ENCODE measurements at regions not wholly inside any gene's neighbourhood (a gene's known extent, or its start where the extent isn't known, plus 50 kb on each side); places are given as distances from the start of the nearest gene placed in this dataset.

- TF ChIP-seq ZBTB33 (IDR thresholded peaks at IDR 0.05; ENCODE audit: extremely low read depth, insufficient replicate concordance, low read length) (no peak), SP1 (IDR thresholded peaks at IDR 0.05; ENCODE audit: low read depth) (peak; percentile 93)
Observed at GRCh38 chr7:25862261-25863004, 289.6 kb upstream of the NFE2L3 start (continued).

- BruUV-seq (replicated peaks), result no TSS peak
- H2AFZ ChIP-seq (ENCODE audit: low read depth, low read length, poor library complexity, severe bottlenecking), result no peak overlapping the region
- H3K4me1 ChIP-seq (ENCODE audit: control insufficient read depth in 1 of 2, insufficient read depth in 2 of 2, low read length in 2 of 2), result peaks cover 0 to 6% of the 10 kb centered on the region in 2 experiments; a peak in 2 of 4 replicates
- H3K4me3 ChIP-seq (replicated peaks in 1 of 2; ENCODE audit: low read depth in 1 of 2, low read length in 2 of 2), result no peak overlapping the region
- DNase-seq (ENCODE audit: low read depth, low spot score) (no peak), ATAC-seq (no peak)
- H4K20me1 ChIP-seq (ENCODE audit: insufficient read depth), result no peaks in the 10 kb centered on the region; the same call in 1 of the 2 replicates
- intact Hi-C loops (cut with micrococcal nuclease), result loop anchor here (5.0 to 10.0 kb wide), 2 partner anchors 881 to 1302 kb away; partner anchors contain the start of genes HOXA9 and OSBPL3
- no peaks in the 10 kb centered on the region for H3K79me2 ChIP-seq (ENCODE audit: insufficient read depth, low read length)
- H3K9me2 ChIP-seq (ENCODE audit: insufficient read depth), result no peaks in the 10 kb centered on the region
- no peaks in the 10 kb centered on the region for H3K9me3 ChIP-seq (ENCODE audit: control insufficient read depth in 1 of 2, insufficient read depth in 1 of 2, low read depth in 1 of 2, low read length in 2 of 2)
- peak overlapping the region; percentile 11; the same call in 1 of the 2 replicates for H3K4me2 ChIP-seq (ENCODE audit: low read length)
- H3K27ac ChIP-seq (ENCODE audit: low read depth, low read length), result no peak overlapping the region
- ChIA-PET CTCF (interaction anchor here (0.7 to 1.8 kb wide), 3 partner anchors 29 to 200 kb away, joined by 3 to 9 read pairs (median 8); no protein-coding TSS in a partner anchor), RAD21 (ENCODE audit: low non-redundant PET in 1 of 2, low total read pairs in 2 of 2, uncharacterized antibody in 2 of 2, unreplicated experiment in 2 of 2) (no interaction called here), POLR2A (no interaction called here)
- H3K9ac ChIP-seq (ENCODE audit: low read length), result no peak overlapping the region
- H3K36me3 ChIP-seq (ENCODE audit: control insufficient read depth in 1 of 2, insufficient read depth in 2 of 2, low read length in 2 of 2), result no peaks in the 10 kb centered on the region
- peaks cover 44% of the 10 kb centered on the region for H3K27me3 ChIP-seq (ENCODE audit: insufficient read depth, low read length)
- peak; percentile 75; the same call in 1 of the 2 replicates for TF ChIP-seq EZH2 (IDR thresholded peaks at IDR 0.05)
- TF ChIP-seq MAX (IDR thresholded peaks at IDR 0.05), result 0 out of 2 replicates have a peak, but pooled peaks have one; percentile 6
- TF ChIP-seq ELF1 (IDR thresholded peaks at IDR 0.05; ENCODE audit: borderline replicate concordance, low read depth), result no peak
Observed at GRCh38 chr7:25863005-25863728, 288.8 kb upstream of the NFE2L3 start.

Measured in HCT116 (cell line).